Kidney glomerular epithelial cell (primary cell): ENCODE measurements at regions not wholly inside any gene's neighbourhood (a gene's known extent, or its start where the extent isn't known, plus 50 kb on each side); places are given as distances from the start of the nearest gene placed in this dataset.

Experiments used
- DNase-seq: peaks from one replicate; lab custom pipeline; 2025; lab: John Stamatoyannopoulos, UW

GRCh38 chr5:7015586-7016256 lies 302.5 kb downstream of the TENT4A start:
- no peak for DNase-seq

GRCh38 chr5:7016999-7017747 lies 303.9 kb downstream of the TENT4A start:
- no peak for DNase-seq

- DNase-seq = no peak
Observed at GRCh38 chr5:7018198-7018597, 305.0 kb downstream of the TENT4A start.

- no peak for DNase-seq
Observed at GRCh38 chr5:7018601-7019000, 305.4 kb downstream of the TENT4A start.

- no peak for DNase-seq
Observed at GRCh38 chr5:7036192-7036835, 323.1 kb downstream of the TENT4A start.

- DNase-seq = no peak
Observed at GRCh38 chr5:7039074-7039473, 325.8 kb downstream of the TENT4A start.

- DNase-seq = no peak
Observed at GRCh38 chr5:7040111-7040510, 326.9 kb downstream of the TENT4A start.

- DNase-seq = no peak
Observed at GRCh38 chr5:7043797-7044196, 330.6 kb downstream of the TENT4A start.

- no peak for DNase-seq
Observed at GRCh38 chr5:7047511-7048261, 334.5 kb downstream of the TENT4A start.

- no peak for DNase-seq
Observed at GRCh38 chr5:7050986-7051385, 337.8 kb downstream of the TENT4A start.

GRCh38 chr5:7053125-7053524 lies 339.9 kb downstream of the TENT4A start:
- DNase-seq = no peak

GRCh38 chr5:7053528-7054209 lies 340.4 kb downstream of the TENT4A start:
- no peak for DNase-seq

GRCh38 chr5:7066471-7067235 lies 329.3 kb upstream of the ADCY2 start:
- no peak for DNase-seq

GRCh38 chr5:7068156-7068555 lies 327.8 kb upstream of the ADCY2 start:
- no peak for DNase-seq

- DNase-seq = no peak
Observed at GRCh38 chr5:7068899-7069298, 327.0 kb upstream of the ADCY2 start.

GRCh38 chr5:7072188-7072587 lies 323.8 kb upstream of the ADCY2 start:
- DNase-seq = no peak

GRCh38 chr5:7073666-7074065 lies 322.3 kb upstream of the ADCY2 start:
- no peak for DNase-seq

- no peak for DNase-seq
Observed at GRCh38 chr5:7074176-7074575, 321.8 kb upstream of the ADCY2 start.

GRCh38 chr5:7075470-7075869 lies 320.5 kb upstream of the ADCY2 start:
- no peak for DNase-seq

- DNase-seq = no peak
Observed at GRCh38 chr5:7078101-7078500, 317.8 kb upstream of the ADCY2 start.

GRCh38 chr5:7078901-7079300 lies 317.0 kb upstream of the ADCY2 start:
- DNase-seq = no peak
